Kidney (tissue), 13 donors: ENCODE measurements at regions not wholly inside any gene's neighbourhood (a gene's known extent, or its start where the extent isn't known, plus 50 kb on each side); places are given as distances from the start of the nearest gene placed in this dataset.

Experiments used
- DNase-seq, 5 donors: peaks; one replicate each; pipeline ENCODE4 v3.0.0-alpha.2; 2013 to 2020
- FAIRE-seq: peaks from 2 replicates; lab custom pipeline; 2012; peaks lifted over from hg19 to GRCh38; lab: Jason Lieb, UNC
- H3K27ac ChIP-seq, 2 donors: one replicate each; pipeline ENCODE4 v1.7.0; 2013; ENCODE audit warnings: low read depth in 2 of 2, low read length in 2 of 2, inconsistent platforms in 1 of 2
- H3K27me3 ChIP-seq: one replicate; pipeline ENCODE4 v1.7.1; 2013; ENCODE audit warnings: low read length, inconsistent platforms; ENCODE audit not compliant: control insufficient read depth, insufficient read depth
- H3K36me3 ChIP-seq, 3 donors: one replicate each; pipeline versions ENCODE4 v1.7.0 to v1.7.1; 2013; ENCODE audit warnings: low read length in 3 of 3, control low read depth in 1 of 3, inconsistent platforms in 1 of 3; ENCODE audit not compliant: insufficient read depth in 3 of 3, control insufficient read depth in 2 of 3
- H3K4me1 ChIP-seq, 3 donors: one replicate each; pipeline versions ENCODE4 v1.7.0 to v1.7.1; 2013; ENCODE audit warnings: low read length in 3 of 3, inconsistent platforms in 1 of 3, low read depth in 1 of 3; ENCODE audit not compliant: control insufficient read depth in 2 of 3, insufficient read depth in 2 of 3
- H3K4me3 ChIP-seq, 3 donors: one replicate each; pipeline versions ENCODE4 v1.7.0 to v1.8.1; 2013; ENCODE audit warnings: low read length in 3 of 3, control low read depth in 1 of 3, inconsistent platforms in 1 of 3
- H3K9ac ChIP-seq, 3 donors: one replicate each; pipeline versions ENCODE4 v1.7.0 to v1.7.1; 2013; ENCODE audit warnings: low read length in 3 of 3, control low read depth in 1 of 3, inconsistent platforms in 1 of 3
- H3K9me3 ChIP-seq, 3 donors: one replicate each; pipeline versions ENCODE4 v1.7.0 to v1.7.1; 2013; ENCODE audit warnings: low read length in 3 of 3, control low read depth in 1 of 3, inconsistent platforms in 1 of 3; ENCODE audit not compliant: control insufficient read depth in 2 of 3, insufficient read depth in 1 of 3
- CTCF ChIP-seq: IDR thresholded peaks from 3 replicates; pipeline ENCODE4 v1.5.1; 2012; ENCODE audit warnings: mild to moderate bottlenecking, moderate library complexity, borderline replicate concordance; ENCODE audit not compliant: insufficient read depth; ENCODE audit errors: extremely low read depth
- intact Hi-C: fragments of 100-400 bp; cut with DNase I; formaldehyde crosslinking; loops from one replicate; pipeline ENCODE4 v1.11.1; 2022
- donor health status: control.
- donor health status: control.
- donor health status: control.
- donor health status: control.
- donor health status: control.
- donor health status: DM: yes; HTN: yes; CAD: no.
- donor health status: Normal renal cell carcinoma (clear cell type).

- Histone ChIP-seq H3K9me3 (no peaks in the 10 kb centered on the region), H3K4me1 (no peaks in the 10 kb centered on the region), H3K27me3 (no peaks in the 10 kb centered on the region), H3K36me3 (no peaks in the 10 kb centered on the region), H3K4me3 (no peak overlapping the region), H3K27ac (no peak overlapping the region), H3K9ac (no peak overlapping the region)
- FAIRE-seq (no peak), DNase-seq (no peak)
- intact Hi-C loops = no loop called here
- TF ChIP-seq CTCF = no peak
Observed at GRCh38 chr10:106513352-106513771, 651.1 kb downstream of the SORCS1 start.

- no peak for FAIRE-seq
- Histone ChIP-seq H3K36me3 (no peaks in the 10 kb centered on the region), H3K4me3 (no peak overlapping the region), H3K4me1 (no peaks in the 10 kb centered on the region), H3K9ac (no peak overlapping the region), H3K9me3 (no peaks in the 10 kb centered on the region), H3K27ac (no peak overlapping the region), H3K27me3 (no peaks in the 10 kb centered on the region)
- DNase-seq = no peak
- no peak for TF ChIP-seq CTCF
- intact Hi-C loops = no loop called here
Observed at GRCh38 chr10:106511917-106512316, 652.6 kb downstream of the SORCS1 start.

GRCh38 chr10:106508950-106509349, 655.6 kb downstream of the SORCS1 start:
- intact Hi-C loops = no loop called here
- TF ChIP-seq CTCF = no peak
- H3K9me3 ChIP-seq = no peaks in the 10 kb centered on the region
- H3K9ac ChIP-seq = no peak overlapping the region
- H3K36me3 ChIP-seq = no peaks in the 10 kb centered on the region
- H3K4me3 ChIP-seq = no peak overlapping the region
- no peaks in the 10 kb centered on the region for H3K4me1 ChIP-seq
- FAIRE-seq (no peak), DNase-seq (no peak)
- no peaks in the 10 kb centered on the region for H3K27me3 ChIP-seq
- no peak overlapping the region for H3K27ac ChIP-seq
